ENCODE measurements at regions not wholly inside any gene's neighbourhood (a gene's known extent, or its start where the extent isn't known, plus 50 kb on each side); places are given as distances from the start of the nearest gene placed in this dataset.

GRCh38 chr18:24585996-24586566 lies 125.6 kb downstream of the HRH4 start (continued):
- no peak for TF ChIP-seq RXRA (IDR thresholded peaks at IDR 0.05)

- Histone ChIP-seq H3K36me3 (ENCODE audit: control insufficient read depth in 4 of 4, insufficient read depth in 3 of 4, low read depth in 1 of 4, low read length in 3 of 4) (no peaks in the 10 kb centered on the region), H3K4me3 (ENCODE audit: low read depth in 1 of 3, low read length in 3 of 3) (no peak overlapping the region), H3K4me1 (ENCODE audit: control insufficient read depth in 4 of 4, insufficient read depth in 4 of 4, low read length in 3 of 4) (no peaks in the 10 kb centered on the region), H3K27ac (ENCODE audit: low read depth in 1 of 2, low read length in 2 of 2) (no peak overlapping the region), H3K9me3 (ENCODE audit: control insufficient read depth in 4 of 4, low read length in 3 of 4) (no peaks in the 10 kb centered on the region), H3K27me3 (ENCODE audit: control insufficient read depth in 4 of 4, insufficient read depth in 4 of 4, low read length in 3 of 4) (peaks cover 0 to 10% (median 0%) of the 10 kb centered on the region in 4 donors), H3K9ac (ENCODE audit: low read depth in 1 of 2, low read length in 2 of 2) (no peak overlapping the region)
- DNase-seq (ENCODE audit: low spot score), result no peak
- WGBS, result 84% methylated on average over 5 of the region's 5 CpGs
- TF ChIP-seq FOXA2 (IDR thresholded peaks at IDR 0.05) (no peak), ATF3 (IDR thresholded peaks at IDR 0.05) (no peak), CTCF (IDR thresholded peaks at IDR 0.05; ENCODE audit: low read depth, low read length, missing input control) (no peak), SP1 (IDR thresholded peaks at IDR 0.05) (no peak), MAX (IDR thresholded peaks at IDR 0.05) (no peak), RXRA (IDR thresholded peaks at IDR 0.05) (no peak), JUND (IDR thresholded peaks at IDR 0.05) (no peak), RAD21 (IDR thresholded peaks at IDR 0.05) (no peak), TAF1 (conservative IDR thresholded peaks at IDR 0.05) (no peak), NR2F2 (IDR thresholded peaks at IDR 0.05) (no peak), FOXA1 (IDR thresholded peaks at IDR 0.05) (no peak), EGR1 (IDR thresholded peaks at IDR 0.05; ENCODE audit: low read depth in 2 of 2) (no peak), HNF4G (IDR thresholded peaks at IDR 0.05) (no peak), REST (IDR thresholded peaks at IDR 0.05) (no peak), GABPA (IDR thresholded peaks at IDR 0.05 in 1 of 2, conservative IDR thresholded peaks at IDR 0.05 in 1 of 2) (no peak), HNF4A (conservative IDR thresholded peaks at IDR 0.05) (no peak), YY1 (IDR thresholded peaks at IDR 0.05) (no peak)
These were observed 126.4 kb downstream of the HRH4 start for GRCh38 chr18:24586662-24587360.

All from liver (tissue), 8 donors.